AG04449 (cell line): ENCODE measurements at regions not wholly inside any gene's neighbourhood (a gene's known extent, or its start where the extent isn't known, plus 50 kb on each side); places are given as distances from the start of the nearest gene placed in this dataset.

Experiments
- CTCF ChIA-PET: fragments of 350-600 bp; formaldehyde crosslinking; extraction: SDS; loops from one replicate; lab custom pipeline; 2021; ENCODE audit warnings: antibody characterized with exemption; lab: Yijun Ruan, JAX
- POLR2A ChIA-PET: fragments of 400-600, 350-600 bp; formaldehyde crosslinking; extraction: SDS; loops from one replicate; lab custom pipeline; 2020; ENCODE audit warnings: antibody characterized with exemption, inconsistent platforms; lab: Yijun Ruan, JAX
- DNase-seq: peaks from one replicate; pipeline ENCODE4 v3.0.0-alpha.2; 2010; ENCODE audit warnings: low read depth, low spot score
- H3K4me3 ChIP-seq: 2 replicates; pipeline ENCODE4 v1.5.1; 2011; ENCODE audit warnings: low read depth, mild to moderate bottlenecking, control low read depth, low read length
- CTCF ChIP-seq: IDR thresholded peaks from one replicate; pipeline ENCODE4 v1.5.1; 2011; ENCODE audit warnings: mild to moderate bottlenecking, moderate library complexity, low read length, control low read depth, inconsistent platforms; ENCODE audit not compliant: insufficient read depth; ENCODE audit errors: missing control alignments

DNA sequence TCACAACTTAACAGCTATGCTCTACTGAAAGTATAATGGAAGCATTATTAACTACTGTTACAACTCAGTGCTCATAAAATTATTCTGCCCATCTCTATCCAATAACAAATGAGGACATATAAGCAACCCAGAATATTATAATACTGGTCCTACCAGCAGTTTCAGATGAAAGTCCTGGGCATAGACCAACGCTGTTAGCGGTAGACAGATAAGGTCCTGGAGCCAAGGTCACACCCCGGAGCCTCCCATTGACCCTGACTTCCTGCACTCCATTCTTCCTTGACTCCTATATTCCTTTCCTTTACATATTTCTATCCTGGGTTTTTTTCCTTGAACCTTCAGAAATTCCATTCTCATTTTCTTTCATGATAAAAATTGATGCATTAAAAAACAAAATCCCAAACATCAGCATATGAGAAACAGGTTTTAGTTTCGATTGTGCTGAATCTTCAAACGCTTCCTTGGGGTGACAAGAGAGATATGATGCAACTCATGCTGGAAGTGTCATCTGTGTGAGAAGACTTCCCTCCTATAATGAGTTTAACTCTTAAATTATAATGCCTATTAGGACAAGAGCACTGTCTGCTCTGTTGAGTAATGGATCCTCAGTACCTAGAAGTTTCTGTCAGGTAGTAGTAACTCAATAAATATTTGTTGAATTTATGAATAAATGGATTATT is 831.1 kb downstream of the LRRIQ3 start:
- CTCF ChIA-PET: no interaction called here
- no peak overlapping the region for H3K4me3 ChIP-seq
- no peak for DNase-seq
- no peak for TF ChIP-seq CTCF
- POLR2A ChIA-PET: no interaction called here

DNA sequence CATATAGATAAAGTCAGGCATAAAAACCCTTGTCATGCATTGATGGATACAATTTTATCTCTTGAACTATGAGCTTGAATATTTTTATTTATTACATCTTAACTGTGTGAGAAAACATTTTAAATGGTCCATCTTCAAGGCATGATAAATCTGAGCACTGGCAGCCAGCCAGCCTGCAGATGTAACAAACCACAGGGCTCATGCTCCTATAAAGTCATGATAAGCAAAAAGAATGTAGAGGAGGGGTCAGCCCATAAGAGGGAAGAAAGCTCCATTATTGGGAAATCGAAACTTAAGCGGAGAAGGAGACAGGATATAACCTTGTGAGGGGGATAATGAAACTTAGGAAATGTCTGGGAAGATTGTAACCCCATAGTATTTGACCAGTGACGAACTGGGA is 839.0 kb downstream of the LRRIQ3 start:
- no peak overlapping the region for H3K4me3 ChIP-seq
- ChIA-PET CTCF (no interaction called here), POLR2A (no interaction called here)
- no peak for TF ChIP-seq CTCF
- DNase-seq: no peak

- no peak for DNase-seq
- TF ChIP-seq CTCF: no peak
- POLR2A ChIA-PET: no interaction called here
- CTCF ChIA-PET: no interaction called here
- no peak overlapping the region for H3K4me3 ChIP-seq
Measured at GRCh38 chr1:73356485-73356884, 841.5 kb downstream of the LRRIQ3 start.

DNA sequence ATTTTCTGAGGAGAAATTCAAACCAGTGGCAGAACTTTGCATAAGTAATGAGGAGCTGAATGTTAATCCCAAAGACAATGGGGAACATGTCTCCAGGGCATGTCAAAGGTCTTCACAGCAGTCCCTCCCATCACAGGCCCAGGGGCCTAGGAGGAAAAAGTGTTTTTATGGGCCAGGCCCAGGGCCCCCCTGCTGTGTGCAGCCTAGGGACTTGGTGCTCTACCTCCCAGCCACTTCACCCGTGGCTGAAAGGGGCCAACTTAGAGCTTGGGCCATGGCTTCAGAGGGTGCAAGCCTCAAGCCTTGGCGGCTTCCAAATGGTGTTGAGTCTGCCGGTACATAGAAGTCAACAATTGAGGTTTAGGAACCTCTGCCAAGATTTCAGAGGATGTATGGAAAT is 854.0 kb downstream of the LRRIQ3 start:
- TF ChIP-seq CTCF: no peak
- no peak for DNase-seq
- H3K4me3 ChIP-seq: no peak overlapping the region
- ChIA-PET CTCF (no interaction called here), POLR2A (no interaction called here)

- no peak for DNase-seq
- ChIA-PET POLR2A (no interaction called here), CTCF (no interaction called here)
- no peak overlapping the region for H3K4me3 ChIP-seq
- no peak for TF ChIP-seq CTCF
Measured at GRCh38 chr1:73333847-73334503, 864.0 kb downstream of the LRRIQ3 start.

GRCh38 chr1:73331726-73332125 is 866.2 kb downstream of the LRRIQ3 start:
- DNase-seq: no peak
- no peak for TF ChIP-seq CTCF
- CTCF ChIA-PET: no interaction called here
- POLR2A ChIA-PET: no interaction called here
- H3K4me3 ChIP-seq: no peak overlapping the region
